ENCODE measurements at regions not wholly inside any gene's neighbourhood (a gene's known extent, or its start where the extent isn't known, plus 50 kb on each side); places are given as distances from the start of the nearest gene placed in this dataset.

- in situ Hi-C loops (cut with HindIII; ENCODE audit: low pct_ligation_motif_present, low sequenced_read_pairs): no loop called here
- Histone ChIP-seq H3K27me3 (replicated peaks) (no peaks in the 10 kb centered on the region), H3K4me3 (ENCODE audit: low read depth, low read length) (no peak overlapping the region), H3K27ac (no peak overlapping the region), H3K36me3 (replicated peaks) (no peaks in the 10 kb centered on the region)
- no peak for DNase-seq
- no peak for TF ChIP-seq CTCF (IDR thresholded peaks at IDR 0.05; ENCODE audit: low read depth, low read length, missing control alignments)
Observed at GRCh38 chr6:11486959-11487358, 50.6 kb upstream of the TMEM170B start.

GRCh38 chr6:11486486-11486885, 51.1 kb upstream of the TMEM170B start:
- no peak for DNase-seq
- in situ Hi-C loops (cut with HindIII; ENCODE audit: low pct_ligation_motif_present, low sequenced_read_pairs): no loop called here
- Histone ChIP-seq H3K27me3 (replicated peaks) (no peaks in the 10 kb centered on the region), H3K4me3 (ENCODE audit: low read depth, low read length) (no peak overlapping the region), H3K36me3 (replicated peaks) (no peaks in the 10 kb centered on the region), H3K27ac (no peak overlapping the region)
- no peak for TF ChIP-seq CTCF (IDR thresholded peaks at IDR 0.05; ENCODE audit: low read depth, low read length, missing control alignments)

- no peak overlapping the region for H3K27ac ChIP-seq
- no peak overlapping the region for H3K4me3 ChIP-seq (ENCODE audit: low read depth, low read length)
- H3K27me3 ChIP-seq (replicated peaks): no peaks in the 10 kb centered on the region
- H3K36me3 ChIP-seq (replicated peaks): no peaks in the 10 kb centered on the region
- TF ChIP-seq CTCF (IDR thresholded peaks at IDR 0.05; ENCODE audit: low read depth, low read length, missing control alignments): no peak
- DNase-seq: no peak
- in situ Hi-C loops (cut with HindIII; ENCODE audit: low pct_ligation_motif_present, low sequenced_read_pairs): no loop called here
Observed at GRCh38 chr6:11486051-11486450, 51.5 kb upstream of the TMEM170B start.

GRCh38 chr6:11485271-11485670, 52.3 kb upstream of the TMEM170B start:
- DNase-seq: no peak
- Histone ChIP-seq H3K27me3 (replicated peaks) (no peaks in the 10 kb centered on the region), H3K4me3 (ENCODE audit: low read depth, low read length) (no peak overlapping the region), H3K36me3 (replicated peaks) (no peaks in the 10 kb centered on the region), H3K27ac (no peak overlapping the region)
- in situ Hi-C loops (cut with HindIII; ENCODE audit: low pct_ligation_motif_present, low sequenced_read_pairs): no loop called here
- no peak for TF ChIP-seq CTCF (IDR thresholded peaks at IDR 0.05; ENCODE audit: low read depth, low read length, missing control alignments)

GRCh38 chr6:11484441-11484840, 53.1 kb upstream of the TMEM170B start:
- in situ Hi-C loops (cut with HindIII; ENCODE audit: low pct_ligation_motif_present, low sequenced_read_pairs): no loop called here
- H3K4me3 ChIP-seq (ENCODE audit: low read depth, low read length): no peak overlapping the region
- no peak for DNase-seq
- no peaks in the 10 kb centered on the region for H3K27me3 ChIP-seq (replicated peaks)
- no peak overlapping the region for H3K27ac ChIP-seq
- TF ChIP-seq CTCF (IDR thresholded peaks at IDR 0.05; ENCODE audit: low read depth, low read length, missing control alignments): no peak
- H3K36me3 ChIP-seq (replicated peaks): no peaks in the 10 kb centered on the region

GRCh38 chr6:11482616-11483015, 54.9 kb upstream of the TMEM170B start:
- DNase-seq: no peak
- no peaks in the 10 kb centered on the region for H3K36me3 ChIP-seq (replicated peaks)
- no peak overlapping the region for H3K27ac ChIP-seq
- no peak overlapping the region for H3K4me3 ChIP-seq (ENCODE audit: low read depth, low read length)
- H3K27me3 ChIP-seq (replicated peaks): no peaks in the 10 kb centered on the region
- no peak for TF ChIP-seq CTCF (IDR thresholded peaks at IDR 0.05; ENCODE audit: low read depth, low read length, missing control alignments)
- in situ Hi-C loops (cut with HindIII; ENCODE audit: low pct_ligation_motif_present, low sequenced_read_pairs): no loop called here

Measured in brain microvascular endothelial cell (primary cell).